HG02798 (cell line): ENCODE measurements at regions not wholly inside any gene's neighbourhood (a gene's known extent, or its start where the extent isn't known, plus 50 kb on each side); places are given as distances from the start of the nearest gene placed in this dataset.
"Not testable (repeated sequence)": the region's sequence is repeated elsewhere in the genome, so short reads cannot be mapped to it uniquely, and the experiment has no call there.

Source experiments
- ATAC-seq: cut with Tn5 transposase; IDR thresholded peaks from one replicate; pipeline ENCODE4 v1.9.1; 2021; ENCODE audit warnings: mild to moderate bottlenecking; ENCODE audit not compliant: unreplicated experiment, poor library complexity

DNA sequence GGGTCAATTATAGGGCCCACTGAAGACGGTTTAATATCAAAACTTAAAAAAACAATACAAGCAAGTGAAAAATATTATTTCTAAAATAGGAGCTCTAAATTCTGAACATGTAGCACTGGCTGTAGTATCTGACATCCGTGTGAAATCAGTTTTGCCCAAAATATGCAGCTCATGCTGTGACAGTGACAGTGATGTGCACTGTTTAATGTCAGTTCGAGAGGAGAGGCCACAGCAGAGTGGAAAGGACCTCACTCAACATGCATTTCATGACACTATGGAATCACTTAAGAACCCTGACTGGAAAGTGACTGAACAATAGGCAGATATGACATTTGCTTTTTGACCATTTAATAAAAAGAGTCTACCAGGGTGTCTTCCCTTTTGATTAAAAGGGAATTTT, 397.0 kb downstream of the FRK start:
- ATAC-seq: no peak

DNA sequence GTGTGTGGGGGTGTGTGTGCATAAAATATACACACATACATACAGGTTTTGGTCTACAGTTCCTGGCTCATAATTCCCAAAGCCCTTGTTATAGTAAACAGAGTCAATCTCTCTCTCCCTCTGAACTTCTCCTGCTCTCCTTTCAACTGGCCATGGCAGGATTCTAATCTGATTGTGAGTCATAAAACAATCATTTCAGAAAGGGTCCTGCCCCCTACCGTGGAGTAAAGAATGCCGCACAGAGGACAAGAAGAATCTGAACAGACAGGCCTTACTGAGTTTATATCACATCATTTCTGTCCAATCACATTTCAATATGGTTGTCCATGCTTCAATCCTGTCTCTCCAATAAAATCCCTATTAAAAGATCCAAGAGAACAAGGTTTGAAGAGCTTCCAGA, 416.9 kb downstream of the FRK start:
- ATAC-seq: no peak

DNA sequence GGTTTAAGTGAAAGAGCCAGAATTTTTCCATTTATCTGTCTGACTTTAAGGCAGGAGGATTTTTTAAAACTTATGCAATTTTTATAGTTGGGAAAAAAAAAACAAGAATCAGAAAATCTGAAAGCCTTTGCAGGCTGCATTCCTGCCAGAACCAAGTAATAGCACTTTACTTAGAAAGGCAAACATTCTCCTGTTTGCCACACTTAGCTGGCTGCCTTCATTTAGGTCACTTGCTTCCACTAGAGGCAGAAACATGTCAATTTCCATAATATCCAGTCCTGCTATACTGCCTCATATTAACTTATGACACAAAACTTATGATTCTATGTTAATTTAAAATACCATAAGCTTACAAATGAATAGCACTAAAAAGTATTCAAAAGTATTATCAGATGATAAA, 425.8 kb downstream of the FRK start:
- no peak for ATAC-seq

DNA sequence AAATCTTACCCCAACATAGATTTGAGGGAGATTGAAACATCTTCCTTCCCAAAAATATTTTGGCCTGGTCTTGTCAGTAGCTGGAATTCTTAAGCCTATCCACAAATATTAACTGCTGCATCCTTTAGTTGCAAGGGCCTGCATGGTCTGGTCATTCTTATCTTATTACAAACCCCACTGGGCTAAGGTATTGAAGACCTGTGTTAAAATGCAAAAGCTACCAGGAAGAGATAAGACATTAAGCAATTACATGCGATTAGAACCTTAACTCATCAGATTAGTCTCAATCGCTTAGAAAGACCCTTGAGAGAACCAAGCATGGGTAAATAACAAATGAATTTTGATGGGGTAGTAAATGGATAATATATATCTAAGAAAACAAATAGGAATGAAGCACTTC, 426.6 kb downstream of the FRK start:
- no peak for ATAC-seq

DNA sequence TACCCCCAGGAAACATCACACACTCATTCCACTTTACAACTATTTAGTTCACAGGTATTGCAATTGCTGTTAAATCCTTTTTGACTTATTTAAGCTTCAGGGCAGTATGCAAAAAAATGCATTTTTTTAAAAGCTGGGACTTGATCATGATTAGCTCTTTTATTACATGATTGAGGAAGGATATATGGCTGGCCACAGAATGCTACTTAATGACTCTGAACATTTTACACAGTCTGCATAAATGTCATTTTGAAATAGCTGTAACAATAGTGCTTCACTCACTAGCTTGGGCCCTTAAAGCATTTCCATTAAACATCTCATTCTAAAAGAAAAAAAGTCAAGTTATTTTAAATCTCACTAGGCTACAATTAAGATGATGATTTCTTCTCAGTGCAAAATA, 429.7 kb downstream of the FRK start:
- ATAC-seq: no peak

DNA sequence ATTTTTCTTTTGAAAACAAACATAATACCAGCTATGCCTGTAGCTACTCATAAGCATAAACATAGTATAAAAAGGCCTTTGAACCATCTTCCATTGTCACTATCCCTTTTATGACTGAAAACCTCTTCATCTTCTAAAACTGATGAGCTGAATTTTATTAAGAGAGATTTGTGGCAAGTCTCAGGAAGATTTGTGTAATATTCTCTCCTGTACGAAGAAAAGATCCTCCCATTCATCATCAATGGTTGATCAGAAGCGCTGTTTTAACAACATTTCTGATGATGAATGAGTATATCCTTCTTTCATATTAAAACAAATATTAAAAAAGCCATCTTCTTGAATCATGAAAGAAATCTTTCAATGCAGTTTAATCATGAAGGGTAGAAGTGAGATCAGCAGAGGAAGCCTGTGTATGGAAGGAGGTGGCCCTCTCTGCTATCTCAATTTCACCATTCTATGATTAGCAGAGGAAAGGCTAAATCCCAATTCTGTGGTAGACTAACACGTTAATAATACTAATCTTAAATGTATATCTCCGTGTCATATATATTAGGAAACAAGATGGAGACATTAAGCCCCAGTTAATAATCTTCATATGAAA, 430.2 kb downstream of the FRK start:
- ATAC-seq: no peak

DNA sequence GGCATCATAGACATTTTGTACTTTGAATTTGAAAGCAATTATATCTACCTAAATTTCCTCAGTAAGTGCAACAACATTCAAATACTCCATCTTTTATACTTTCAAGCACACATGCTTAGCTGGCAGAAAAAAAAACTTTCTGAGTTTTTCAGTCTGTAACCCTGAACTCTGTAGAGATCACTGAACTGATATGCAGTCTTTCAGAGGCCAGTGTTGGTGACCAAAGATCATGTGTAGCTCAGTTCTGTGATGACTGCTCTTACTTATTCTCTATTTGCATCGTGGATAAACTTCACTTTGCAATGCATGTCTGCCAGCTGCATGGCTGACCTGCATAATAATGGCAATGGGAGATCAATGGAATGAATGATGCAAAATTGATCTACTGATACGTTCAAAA, 431.3 kb downstream of the FRK start:
- ATAC-seq: no peak

DNA sequence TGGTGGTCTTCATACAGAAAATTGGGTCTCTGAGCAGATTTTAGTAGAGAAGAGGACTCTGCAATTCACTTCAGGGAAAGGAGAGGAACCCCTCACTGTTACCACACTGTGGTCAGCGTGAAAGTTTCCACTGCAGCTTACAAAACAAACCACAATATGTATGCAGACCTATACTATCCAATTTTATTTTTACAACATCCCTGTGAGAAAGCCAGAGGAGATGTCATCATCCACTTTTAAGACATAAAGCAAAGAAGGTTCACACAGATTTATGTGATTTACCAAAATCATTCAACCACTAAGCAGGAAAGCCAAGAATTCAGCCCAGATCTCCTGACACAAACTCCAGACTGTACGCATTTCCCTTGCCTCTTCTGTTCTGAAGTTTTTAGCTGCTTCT, 442.4 kb downstream of the FRK start:
- ATAC-seq: no peak

DNA sequence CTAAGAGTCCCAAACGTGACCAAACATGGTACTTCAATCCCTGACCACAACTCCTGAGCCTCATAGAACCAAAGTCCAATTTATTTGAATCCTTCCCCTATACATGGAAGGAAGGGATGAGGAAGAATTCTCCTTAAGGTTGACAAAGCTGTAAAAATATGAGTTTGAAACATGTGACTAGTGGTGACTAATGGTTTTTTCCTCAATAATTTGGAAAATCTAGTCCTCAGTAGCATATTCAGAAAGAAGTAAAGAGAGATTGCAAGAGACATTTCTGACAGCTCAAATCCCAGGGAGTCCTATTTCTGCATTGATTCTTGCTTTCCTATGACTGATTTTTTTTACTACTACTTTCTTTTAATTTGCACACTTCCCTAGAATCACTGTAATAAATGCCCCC, 443.7 kb downstream of the FRK start:
- no peak for ATAC-seq

DNA sequence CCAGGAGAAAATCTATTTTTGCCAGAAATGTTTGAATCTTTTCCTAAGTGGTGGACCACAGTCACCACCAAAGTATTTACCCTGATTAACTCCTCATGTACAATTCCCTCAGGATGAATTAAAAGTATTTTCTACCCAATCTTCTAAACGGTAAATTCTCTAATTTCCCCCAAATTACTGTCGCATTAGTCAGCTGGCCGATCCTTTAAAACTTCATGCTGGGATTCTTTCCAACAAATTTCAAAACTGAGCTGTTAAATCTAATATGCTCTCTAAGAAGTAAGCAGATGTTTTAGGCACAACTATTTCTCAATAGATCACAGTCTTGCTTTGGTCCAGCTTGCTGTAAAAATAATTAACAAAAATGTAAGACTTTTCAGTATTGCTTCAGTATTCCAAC, 447.2 kb downstream of the FRK start:
- ATAC-seq: no peak

DNA sequence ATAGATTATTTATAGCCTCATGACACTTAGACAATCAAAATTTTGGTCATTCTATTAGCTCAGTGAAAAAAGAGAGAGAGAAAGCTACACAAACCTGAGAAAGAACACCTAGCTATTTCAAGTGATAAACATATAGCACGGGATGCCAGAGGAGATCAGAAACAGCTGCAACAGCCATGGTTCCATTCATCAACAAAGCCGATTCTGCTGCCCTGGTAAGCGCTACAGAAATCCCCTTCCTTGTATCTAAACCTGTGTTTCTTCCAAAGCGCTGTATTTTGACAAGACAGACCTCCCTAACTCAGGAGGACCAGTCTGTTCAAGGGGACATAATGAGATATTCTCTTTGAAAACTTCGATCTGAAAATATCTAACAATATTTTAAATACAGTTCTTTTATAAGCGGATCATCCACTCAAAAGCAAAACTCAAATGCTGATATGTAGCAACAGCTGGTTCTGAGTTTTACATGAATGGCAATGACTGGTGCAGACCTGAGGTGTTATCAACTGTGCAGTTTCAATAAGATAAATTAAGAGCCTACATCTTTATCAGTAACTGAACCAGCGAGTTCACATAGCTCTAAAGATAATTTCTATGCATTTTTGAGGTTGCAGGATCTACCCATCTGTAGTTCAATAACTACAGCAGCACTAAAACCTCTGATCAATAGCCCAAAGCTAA, 447.8 kb downstream of the FRK start:
- ATAC-seq: no peak

DNA sequence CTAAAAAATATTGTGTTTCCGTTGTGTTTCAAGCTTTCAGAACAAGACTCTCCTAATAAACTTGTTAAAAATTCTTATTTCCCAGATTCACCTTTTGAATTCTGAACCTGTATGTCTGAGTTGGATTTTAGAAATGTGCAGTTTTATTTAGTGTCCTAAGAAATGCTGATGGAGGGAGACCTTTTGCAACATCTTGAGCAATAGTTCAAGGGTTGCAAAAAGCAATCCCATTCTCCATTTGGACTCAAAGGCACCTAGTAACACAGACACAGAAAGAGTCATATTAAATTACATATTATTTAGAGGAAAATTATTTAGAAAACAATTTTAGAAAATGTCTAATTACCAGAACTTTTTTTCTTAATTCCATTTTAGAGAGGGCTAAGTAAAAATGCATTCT, 448.5 kb downstream of the FRK start:
- no peak for ATAC-seq

DNA sequence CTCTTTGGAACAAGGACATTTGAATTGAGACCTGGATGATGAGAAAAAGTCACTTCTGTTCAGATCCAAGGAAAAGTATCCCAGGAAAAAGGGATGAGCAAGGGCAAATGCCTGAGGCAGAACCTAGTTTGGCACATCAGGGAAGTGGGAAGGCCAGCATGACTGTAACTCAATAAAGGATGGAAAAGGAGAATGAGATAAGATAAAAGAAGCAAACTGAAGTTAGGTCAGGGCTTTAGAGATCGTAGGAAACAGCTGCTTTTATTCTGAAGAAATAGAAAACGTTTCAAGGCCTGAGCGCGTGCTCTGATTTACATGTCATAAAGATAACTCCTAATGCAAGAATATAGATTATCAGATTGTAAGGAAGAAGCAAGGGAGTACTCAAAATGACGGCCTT, 450.0 kb downstream of the FRK start:
- no peak for ATAC-seq

DNA sequence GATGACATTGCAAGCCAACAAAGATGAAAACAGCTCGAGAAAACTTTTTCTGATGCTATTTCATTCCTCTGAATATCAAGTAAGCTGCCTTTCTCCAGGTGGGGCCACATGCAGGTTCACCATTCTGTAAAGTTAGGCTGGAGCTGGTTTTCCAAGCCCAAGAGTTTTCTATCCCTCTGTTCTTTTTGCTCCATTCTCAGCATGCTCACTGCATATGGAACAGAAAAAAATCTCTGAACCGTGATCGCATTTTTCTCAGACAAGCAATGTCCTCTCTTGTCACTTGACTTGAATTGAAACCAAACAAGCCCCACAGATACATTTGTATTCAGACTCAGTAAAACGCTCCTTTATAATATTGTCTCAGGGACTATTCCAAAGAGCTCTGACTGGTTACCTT, 451.6 kb downstream of the FRK start:
- ATAC-seq: no peak

DNA sequence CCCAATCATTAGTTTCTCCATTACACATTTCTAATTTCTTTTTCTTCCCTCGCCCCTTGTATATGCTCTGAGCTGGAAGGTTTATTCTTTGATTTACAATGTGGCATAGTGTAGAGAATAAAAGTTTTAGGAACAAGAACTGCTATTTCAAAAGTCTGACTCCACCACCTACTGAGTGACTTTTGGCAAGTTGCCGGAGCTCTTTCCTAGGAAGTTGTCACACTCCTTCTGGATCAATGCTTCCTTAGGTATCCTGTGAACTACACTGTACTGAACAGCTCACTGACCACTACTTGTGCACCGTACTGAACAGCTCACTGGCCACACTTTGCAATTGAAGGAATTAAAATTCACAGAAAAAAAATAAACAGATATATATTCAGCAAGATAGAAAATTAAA, 458.2 kb downstream of the FRK start:
- no peak for ATAC-seq

DNA sequence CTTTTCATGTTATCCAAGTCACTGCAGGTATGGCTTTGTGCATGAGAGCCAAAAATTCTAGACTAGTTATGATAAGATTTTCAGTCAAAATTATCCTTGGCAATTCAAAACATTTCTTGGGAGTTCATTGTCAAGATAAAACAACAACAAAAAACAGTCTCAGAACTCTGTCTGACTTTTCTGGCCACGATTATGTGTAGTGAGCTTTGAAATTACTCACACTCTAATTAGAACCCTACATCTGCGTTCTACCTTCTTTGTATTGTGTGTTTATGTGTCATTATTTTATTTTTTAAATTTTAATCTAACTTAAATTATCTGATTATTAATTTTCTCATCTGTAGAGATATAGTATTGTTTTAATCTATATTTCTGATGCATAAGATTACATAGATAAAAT, 459.2 kb downstream of the FRK start:
- no peak for ATAC-seq

DNA sequence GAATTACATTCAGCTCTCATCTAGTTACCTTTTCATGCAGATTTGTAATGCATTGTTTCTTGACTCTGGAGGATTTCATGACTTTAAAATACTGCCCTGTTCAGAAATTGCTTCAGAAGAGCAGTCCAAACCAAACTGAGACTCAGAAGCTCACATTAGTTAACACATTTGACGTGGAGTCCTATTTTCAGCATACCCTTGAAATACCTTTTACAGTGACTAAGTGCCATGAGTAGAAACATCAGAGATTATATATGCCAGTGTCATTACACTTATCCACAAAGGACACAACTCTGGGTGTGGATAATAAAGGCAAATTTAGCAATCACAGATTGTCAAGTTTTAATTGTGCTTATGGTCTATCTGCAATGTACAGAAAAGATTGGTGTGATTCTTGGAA, 459.6 kb downstream of the FRK start:
- no peak for ATAC-seq

DNA sequence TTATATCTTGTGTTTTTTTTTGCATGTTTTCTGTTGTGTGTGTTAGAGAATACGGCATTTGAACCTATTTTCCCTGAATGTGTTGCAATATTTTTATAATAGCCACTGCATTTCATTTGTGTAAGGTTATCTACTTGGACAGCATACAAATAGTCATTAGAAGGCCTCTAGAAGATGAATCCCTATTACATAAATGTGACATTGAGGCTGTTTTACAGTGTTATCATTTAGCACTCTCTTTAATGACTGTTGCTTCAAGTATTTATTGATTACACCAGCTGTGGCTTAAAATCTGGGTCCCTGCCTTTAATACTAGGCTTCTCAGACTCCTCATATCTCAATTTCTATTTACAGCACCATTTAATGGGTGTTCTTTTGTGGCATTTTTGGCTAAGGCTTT, 465.8 kb downstream of the FRK start:
- ATAC-seq: no peak

DNA sequence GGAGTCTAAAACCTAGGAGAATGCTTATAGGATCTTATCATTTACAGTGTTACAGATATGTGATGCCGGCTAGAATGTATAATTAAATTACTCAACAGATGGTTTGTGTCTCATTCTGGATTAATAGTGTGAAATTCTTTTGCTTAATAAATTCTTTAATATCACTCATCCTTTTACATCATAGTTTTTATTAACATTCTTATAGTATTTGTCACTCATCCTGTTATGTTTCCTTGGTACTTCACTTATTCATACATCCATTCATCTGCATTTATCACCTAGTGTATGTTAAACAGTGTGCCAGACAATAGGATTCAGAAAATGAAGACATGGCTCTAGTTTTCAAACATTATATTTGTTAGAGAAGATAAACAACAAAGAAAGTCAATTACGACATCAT, 468.7 kb downstream of the FRK start:
- ATAC-seq: no peak

DNA sequence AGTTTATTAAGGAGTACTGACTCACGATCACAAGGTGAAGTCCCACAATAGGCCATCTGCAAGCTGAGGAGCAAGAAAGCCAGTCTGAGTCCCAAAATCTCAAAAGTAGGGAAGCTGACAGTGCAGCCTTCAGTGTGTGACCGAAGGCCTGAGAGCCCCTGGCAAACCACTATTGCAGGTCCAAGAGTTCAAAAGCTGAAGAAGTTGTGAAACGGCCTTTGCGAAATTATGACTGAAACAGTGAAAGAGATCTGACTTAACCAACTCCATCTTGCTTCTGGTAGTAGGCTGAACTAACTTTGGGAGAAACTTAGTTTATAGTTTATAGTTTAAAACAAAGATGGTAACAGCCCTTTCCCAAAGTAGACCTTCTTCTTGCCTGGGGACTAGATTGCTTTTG, 471.6 kb downstream of the FRK start:
- not testable (repeated sequence) for ATAC-seq

DNA sequence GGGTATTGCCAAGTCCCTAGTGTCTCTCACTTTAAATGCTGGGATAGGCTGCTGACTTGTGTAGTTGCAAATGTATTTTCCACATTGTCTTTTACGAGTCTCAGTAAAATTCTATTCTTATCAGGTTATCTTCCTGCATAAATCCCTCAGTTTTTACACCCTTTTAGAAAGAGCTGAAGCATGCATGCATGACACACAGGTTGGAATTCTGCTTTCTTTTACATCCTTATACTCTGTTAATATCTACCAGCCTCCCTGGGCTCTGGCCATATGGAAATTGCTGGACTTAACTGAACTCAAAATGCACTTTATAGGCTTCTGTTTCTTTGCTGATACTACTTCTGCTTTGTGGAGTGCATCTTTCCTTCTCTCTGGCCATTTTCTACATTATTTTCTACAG, 477.4 kb downstream of the FRK start:
- no peak for ATAC-seq

DNA sequence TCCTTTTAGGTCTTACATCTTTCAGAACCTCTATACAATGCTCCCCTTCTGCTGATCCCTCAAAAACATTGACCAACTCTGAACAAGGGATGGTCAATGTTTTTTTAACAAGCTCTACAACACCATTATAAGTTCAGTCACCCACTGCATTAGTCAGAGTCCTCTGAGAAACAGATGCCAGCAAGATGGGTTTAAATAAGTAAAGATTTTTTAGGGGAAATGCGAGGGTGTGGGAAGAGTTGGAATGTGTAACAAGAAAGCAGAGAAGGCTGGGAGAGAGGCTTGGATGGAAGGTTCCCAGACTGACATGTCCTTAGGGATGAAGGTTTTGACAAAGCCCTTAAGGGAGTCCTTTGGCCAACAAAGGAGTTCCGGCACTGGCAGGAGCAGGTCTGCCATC, 478.3 kb downstream of the FRK start:
- ATAC-seq: no peak

DNA sequence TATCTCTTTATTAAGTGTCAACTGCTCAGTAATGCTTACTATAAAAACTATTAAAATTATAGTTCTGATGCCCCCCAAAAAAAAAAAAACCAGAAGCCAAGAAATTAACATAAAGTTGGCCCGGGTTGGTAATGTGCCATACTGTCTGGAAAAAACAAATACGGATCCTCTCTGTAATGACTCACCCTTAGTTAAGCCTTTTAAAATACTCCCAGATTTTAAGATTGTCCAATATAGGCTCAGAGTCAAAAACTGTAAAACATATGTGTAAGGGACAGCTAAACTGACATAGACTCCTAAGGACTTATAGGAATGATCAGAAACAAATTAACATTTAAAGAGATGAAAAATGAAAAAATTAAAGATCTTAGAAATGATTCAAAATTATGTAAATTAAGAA, 481.1 kb downstream of the FRK start:
- not testable (repeated sequence) for ATAC-seq
